ENCODE measurements at regions not wholly inside any gene's neighbourhood (a gene's known extent, or its start where the extent isn't known, plus 50 kb on each side); places are given as distances from the start of the nearest gene placed in this dataset.

DNA sequence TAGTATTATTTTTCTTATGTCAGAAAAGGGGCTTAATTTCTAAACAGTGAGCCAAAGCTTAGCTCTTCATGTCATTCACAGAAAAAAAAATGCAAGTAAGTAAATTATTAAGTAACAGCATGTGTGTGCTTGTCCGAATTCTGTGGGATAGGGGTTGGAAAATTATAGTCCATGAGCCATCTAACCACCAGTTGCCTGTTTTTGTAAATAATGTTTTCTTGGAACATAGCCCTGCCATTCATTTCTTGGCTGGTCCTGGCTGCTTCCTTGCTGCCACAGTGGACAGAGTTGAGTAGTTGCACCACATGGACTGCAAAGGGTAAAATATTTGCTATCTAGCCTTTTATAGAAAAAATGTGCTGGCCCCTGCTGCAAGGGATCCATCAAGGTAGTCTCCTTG lies 513.7 kb upstream of the WWC1 start:
- in situ Hi-C loops (cut with HindIII; ENCODE audit: low sequenced_read_pairs), result no loop called here

DNA sequence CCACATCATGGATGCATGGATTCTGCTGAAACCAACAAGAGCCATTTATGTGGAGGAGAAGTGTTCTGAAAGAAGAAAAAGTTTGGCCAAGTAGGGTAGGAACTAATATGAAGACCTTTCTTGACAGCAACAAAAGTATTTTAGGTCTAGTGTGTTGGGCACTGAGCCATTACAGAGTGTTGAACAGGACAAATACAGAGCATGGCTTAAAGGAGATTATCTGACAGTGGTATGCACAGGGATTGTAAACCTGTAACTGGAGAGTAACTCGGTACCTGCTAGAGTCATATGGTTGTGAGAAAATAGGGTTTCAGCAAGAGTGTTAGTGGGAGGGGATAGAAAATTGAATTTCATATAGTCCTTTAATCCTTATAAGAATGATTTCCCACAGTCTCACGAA lies 513.2 kb upstream of the WWC1 start:
- in situ Hi-C loops (cut with HindIII; ENCODE audit: low sequenced_read_pairs), result no loop called here

DNA sequence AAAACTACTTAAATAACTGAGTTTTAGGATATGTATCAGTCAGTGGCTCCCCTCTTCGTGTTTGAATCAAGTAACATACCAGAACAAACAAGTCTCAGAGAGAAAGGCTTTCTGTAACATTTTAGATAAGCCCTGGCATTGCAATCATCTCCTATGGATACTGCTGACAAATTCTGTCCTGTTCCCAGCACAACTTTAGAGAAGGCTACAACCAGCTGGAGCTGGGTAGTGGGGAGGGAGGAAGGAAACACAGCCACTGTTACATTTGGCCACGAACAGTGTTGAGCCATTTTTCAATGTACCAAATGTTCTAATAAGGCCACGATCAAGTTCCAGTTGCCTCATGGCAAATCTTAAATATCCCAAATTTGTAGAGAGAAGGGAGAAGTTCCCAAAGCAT lies 511.8 kb upstream of the WWC1 start:
- in situ Hi-C loops (cut with HindIII; ENCODE audit: low sequenced_read_pairs), result no loop called here

DNA sequence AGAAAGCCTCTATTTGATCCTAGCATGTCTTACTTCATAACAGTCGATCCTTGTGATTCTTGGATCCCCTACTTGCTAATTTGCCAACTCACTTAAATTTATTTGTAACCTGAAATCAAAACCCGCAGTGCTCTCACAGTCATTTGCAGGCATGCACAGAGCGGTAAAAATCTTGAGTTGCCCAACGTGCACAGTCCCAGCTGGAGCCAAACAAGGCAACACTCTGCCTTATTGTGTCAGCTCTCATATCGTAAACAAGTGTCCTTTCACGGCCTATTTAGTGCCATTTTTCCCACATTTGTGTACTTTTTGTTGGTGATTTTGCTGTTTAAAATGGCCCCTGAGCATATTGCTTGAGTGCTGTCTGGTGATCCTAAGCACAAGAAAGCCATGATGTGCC lies 511.3 kb upstream of the WWC1 start:
- in situ Hi-C loops (cut with HindIII; ENCODE audit: low sequenced_read_pairs), result no loop called here

DNA sequence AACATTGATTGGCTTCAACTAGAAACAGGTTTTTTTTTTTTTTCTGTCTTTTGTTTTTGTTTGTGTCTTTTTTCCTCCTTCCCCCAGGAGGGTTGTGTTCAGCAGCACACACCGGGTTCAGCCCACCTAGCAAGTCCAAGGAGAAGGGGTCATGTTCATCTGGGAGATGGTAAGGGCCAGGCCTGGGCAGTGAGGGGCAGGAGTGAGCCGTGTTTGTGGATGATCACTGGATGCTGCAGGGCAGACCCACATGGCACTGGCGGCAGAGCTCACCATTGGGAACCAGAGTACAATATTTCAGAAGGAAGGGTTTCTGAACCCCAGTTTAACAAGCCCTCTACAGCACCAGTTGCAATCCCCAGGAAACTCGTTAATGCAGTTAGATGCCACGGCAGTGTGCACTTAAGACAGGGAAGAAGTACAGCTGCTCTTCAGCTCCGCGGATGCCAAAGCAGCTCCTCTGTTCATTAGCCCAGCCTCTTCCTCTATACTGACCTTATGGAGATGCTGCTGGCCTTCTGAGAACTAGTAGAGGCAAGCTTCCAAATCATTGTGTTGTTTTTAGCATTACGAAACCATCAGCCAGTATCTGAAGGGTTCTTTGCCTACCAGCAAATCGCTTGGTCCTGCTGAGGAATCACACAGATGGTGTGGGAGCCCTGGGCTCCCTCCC lies 508.2 kb upstream of the WWC1 start:
- in situ Hi-C loops (cut with HindIII; ENCODE audit: low sequenced_read_pairs), result no loop called here

DNA sequence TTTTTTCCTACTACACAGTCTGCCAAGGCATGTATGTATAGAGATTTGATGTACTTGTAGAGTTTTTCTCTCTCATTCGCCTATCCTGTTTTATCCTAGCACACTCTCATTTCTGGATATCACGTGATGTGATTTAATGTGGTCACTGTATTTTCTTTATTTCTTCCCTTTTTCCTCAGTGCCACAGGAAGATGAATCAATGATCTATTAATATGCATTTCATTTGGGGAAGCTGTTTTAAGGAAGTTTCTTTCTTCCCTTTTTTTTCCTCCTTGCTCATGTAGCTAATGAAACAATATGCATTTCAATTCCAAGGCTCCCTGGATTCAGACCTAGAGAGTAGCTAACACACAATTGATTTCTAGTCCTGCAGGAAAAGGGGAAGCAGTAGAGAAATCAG lies 506.3 kb upstream of the WWC1 start:
- in situ Hi-C loops (cut with HindIII; ENCODE audit: low sequenced_read_pairs), result no loop called here

DNA sequence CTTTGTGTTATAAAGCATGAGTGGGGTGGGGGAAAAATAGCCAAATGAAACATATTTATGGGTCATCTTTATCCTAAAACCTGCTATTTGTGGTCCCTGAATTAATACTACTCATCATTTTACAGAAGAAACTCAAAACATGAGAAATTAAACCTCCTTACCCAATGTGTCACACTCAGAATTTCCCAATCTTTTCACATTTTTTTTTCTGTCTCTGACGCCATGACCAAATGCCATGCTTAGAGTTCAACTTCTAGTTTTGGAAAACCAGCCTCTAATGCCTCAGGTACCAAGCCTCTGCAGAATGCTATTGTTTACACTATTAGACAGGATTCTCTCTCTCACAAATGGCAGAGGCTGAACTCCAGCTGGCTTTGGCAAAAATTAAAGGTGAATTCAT lies 505.5 kb upstream of the WWC1 start:
- in situ Hi-C loops (cut with HindIII; ENCODE audit: low sequenced_read_pairs), result no loop called here

DNA sequence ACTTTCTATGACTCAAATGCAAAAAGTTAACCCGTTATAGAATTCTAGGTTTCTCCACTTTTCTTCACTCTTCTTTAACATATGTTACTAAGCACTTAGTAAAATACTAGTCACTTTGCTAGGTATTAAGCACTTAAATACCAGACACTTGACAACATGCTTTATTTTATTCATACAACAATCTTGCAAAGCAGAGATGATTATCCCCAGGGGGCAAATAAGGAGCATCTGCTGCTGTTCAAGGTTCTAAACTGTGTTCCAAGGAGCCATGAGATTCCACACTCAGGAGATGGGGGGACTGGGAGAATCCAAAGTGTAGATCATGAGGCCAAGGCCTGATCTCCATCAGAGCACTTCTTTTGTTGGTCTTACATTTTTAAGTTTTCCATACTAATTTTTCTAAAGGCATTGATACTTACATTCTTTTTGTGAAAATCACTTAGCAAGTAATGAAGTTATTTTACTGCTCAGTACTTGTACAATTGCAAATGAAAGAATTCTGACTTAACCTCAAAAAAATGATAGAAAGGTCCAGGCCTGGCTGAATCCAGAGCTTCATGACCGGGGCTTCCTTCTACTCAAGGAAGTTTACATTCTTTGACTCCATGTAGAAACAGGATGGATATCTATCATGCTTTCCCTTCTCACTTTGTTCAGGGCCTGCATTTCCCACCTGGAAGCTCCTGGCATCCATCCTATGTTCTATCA lies 504.4 kb upstream of the WWC1 start:
- in situ Hi-C loops (cut with HindIII; ENCODE audit: low sequenced_read_pairs), result no loop called here

DNA sequence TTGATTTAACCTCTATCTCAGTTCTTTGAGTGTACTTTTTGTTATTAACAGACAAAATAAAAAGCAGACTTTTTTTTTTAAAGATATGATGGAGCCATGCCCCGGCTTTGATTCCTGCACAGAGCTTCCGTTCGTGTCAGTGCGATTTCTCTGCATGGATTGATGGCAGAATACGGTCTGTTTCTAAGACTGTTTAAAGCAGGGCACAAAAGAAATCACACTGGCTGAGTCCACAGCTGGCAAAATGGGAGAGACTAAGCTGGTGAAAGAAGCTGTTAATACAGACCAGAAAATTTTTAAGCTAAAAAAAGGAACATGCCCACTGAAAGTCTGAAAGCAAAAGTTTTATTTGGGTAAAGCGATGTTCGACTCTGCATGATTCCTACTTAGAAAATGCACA lies 501.4 kb upstream of the WWC1 start:
- in situ Hi-C loops (cut with HindIII; ENCODE audit: low sequenced_read_pairs), result no loop called here

DNA sequence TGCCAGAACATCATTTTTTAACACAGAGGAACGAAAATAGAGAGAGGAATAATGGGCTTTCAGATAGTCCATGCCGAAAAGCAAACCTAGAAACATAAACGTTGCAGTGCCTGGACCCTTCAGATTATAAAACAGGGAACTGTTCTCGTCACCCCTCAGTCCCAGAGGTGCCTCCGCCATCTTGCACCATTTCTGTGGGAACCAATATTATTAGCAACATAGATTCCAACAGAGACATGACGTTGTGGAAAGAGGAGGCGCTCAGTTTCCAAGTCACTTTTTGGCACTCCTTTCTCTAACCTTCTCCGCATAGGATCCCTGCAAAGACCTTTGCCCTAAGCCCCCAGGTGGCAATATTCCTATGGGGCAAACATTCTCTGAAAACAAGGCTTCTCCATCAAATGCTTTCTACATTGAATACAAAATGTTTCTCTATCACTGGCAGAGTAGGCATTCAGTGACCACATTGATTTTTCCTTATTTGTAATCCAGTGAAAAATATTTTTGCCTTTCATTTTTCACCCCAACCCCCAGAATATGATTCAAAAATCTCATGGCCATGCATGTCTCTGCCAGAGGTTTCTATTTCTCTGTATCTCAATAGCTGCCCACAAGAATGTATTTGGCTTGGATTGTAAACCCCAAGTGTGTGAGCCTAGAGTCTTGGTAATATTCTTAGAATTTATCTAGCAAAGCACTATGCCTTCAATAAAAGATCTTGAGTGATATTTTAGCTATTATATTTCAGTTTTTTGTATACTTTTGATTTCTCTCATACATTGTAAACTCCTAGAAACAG lies 500.8 kb upstream of the WWC1 start:
- in situ Hi-C loops (cut with HindIII; ENCODE audit: low sequenced_read_pairs), result no loop called here

DNA sequence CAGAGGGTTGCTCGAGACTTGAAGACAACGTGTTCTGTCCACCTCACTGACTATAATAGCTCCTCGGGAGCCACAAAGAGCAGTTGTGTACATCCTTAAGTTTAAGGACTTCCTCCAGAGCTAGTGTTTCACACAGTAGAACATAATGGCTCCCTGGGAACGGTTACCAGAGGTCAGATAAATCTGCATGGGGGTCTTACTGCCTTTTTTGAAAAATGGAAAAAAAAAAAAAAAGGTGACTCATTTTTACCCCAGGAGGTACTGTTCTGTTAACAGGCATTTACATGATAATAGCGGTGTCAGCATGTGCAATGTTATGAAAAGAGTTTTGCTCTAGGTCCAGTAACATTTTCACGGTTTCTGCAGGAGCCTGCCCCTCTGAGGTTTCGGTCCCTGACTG lies 498.9 kb upstream of the WWC1 start:
- in situ Hi-C loops (cut with HindIII; ENCODE audit: low sequenced_read_pairs), result no loop called here

DNA sequence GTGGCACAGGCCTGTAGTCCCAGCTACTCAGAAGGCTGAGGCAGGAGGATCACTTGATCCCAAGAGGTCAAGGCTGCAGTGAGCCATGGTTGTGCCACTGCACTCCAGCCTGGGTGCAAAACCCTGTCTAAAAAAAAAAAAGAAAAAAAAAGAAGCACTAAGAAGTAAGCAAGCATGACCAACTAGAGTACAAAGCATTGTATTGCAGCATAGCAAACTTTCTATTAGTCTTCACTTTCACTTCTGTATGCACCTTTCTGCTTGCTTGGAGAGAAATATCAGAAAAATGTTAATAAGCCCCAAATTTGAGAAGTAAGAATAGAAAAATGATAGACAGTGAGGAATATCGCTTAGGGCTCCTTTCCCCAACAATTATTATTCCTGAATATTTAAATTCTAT lies 497.7 kb upstream of the WWC1 start:
- in situ Hi-C loops (cut with HindIII; ENCODE audit: low sequenced_read_pairs), result no loop called here

DNA sequence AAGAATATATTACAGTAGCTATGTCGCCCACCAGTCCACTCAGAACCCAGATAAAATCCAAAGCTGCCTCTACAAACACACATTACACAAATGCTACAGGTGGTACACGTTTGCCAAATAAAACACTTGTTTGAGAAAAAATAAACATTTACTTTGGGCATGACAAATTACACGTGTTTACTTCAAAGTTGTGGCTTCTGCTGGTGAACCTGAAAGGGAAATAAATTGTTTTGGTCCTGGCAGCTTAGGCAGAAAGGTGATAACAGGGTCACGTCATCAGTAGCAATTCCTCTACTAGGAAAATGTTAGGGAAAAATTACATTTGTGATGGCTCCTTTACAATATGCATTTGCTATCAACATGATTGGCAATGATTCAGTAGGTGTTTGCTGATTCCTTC lies 497.3 kb upstream of the WWC1 start:
- in situ Hi-C loops (cut with HindIII; ENCODE audit: low sequenced_read_pairs), result no loop called here

DNA sequence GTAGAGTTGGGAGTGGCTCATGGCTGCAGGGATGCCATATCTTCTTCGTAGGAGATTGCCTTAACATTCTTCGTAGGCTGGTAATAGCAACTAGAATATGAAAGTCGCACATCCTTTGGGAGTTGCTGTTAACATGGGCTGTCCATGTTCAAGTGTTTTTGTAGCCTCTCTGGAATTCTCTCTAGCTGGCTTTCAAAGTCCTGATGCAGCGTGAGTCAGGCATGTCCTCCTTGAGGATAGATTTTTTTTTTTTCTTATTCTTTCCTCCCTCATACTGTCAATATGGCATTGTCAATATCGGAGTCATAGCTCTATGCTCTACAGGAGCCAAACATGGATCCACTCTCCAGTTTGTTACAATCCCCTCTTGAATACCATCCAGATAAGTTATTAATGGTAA lies 494.8 kb upstream of the WWC1 start:
- in situ Hi-C loops (cut with HindIII; ENCODE audit: low sequenced_read_pairs), result no loop called here

DNA sequence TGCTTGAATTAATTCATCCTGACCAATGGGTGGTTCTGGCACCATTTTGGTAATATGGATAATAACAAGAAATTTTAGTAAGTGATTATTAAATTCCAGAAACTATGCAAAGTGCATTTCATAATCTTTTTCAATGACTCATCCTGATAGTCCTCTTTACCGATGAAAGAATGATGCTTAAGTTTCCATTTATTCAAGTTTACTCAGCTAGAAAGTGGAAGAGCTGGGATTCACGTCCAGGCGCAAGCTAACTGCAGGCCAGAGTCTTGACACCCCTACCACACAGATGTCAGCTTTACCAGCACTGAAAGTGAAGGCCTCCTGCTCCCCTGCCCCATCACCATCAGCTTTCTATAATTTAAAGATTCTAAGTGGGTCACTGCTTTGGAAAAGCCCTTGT lies 493.5 kb upstream of the WWC1 start:
- in situ Hi-C loops (cut with HindIII; ENCODE audit: low sequenced_read_pairs), result no loop called here

DNA sequence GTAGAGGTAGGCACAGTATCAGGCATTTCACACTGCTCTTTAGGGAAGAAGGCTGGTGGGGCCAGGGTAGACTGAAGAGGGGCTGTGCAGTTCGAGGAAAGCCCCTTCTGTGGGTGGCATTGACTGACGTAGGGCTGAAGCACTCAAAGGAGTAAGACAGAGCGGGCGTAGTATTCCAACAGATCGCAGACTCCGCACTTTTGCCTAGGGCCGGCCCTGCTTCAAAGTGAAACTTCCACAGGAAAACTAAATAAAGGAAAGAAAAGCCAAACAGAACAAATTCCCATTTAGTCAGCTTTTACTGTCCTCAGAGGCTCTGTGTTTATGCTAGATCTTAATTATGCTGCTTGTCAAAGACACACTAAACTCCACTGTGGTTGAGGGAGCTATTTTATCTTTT lies 493.0 kb upstream of the WWC1 start:
- in situ Hi-C loops (cut with HindIII; ENCODE audit: low sequenced_read_pairs), result no loop called here

DNA sequence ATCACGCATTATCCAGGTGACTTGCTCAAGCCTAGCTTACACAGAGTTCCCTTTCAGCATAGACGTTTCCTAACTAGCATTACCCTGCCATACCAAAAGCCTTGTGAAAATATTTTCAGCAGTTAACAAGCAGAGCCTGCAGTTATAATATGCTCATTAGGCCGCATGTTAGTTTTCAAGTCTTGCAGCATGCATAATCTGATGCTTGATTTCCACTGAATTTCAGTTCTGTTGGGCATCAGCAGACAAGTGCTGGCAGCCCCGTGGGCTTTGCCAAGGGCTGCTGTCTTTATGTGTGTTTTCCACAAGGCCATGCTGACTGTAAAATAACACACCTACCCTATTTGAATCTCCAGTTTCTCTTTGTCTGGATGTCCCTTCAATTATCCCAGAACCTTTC lies 491.0 kb upstream of the WWC1 start:
- in situ Hi-C loops (cut with HindIII; ENCODE audit: low sequenced_read_pairs), result no loop called here

DNA sequence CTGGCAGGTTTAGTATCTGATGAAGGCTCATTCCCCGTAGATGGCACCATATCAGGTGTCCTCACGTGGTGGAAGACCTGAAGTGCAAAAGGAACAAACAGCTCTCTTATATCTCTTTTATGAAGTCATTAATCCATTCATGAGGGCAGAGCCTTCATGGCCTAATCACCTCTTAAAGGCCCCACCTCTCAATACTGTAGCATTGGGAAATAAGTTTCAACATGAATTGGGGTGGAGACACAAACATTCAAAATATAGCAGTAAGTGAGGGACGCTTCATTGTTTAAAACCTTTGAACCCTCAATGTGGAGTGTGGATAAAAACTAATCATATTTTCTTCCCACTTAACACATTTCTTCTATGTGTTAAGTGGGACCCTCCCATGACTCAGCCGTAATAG lies 489.4 kb upstream of the WWC1 start:
- in situ Hi-C loops (cut with HindIII; ENCODE audit: low sequenced_read_pairs), result no loop called here

DNA sequence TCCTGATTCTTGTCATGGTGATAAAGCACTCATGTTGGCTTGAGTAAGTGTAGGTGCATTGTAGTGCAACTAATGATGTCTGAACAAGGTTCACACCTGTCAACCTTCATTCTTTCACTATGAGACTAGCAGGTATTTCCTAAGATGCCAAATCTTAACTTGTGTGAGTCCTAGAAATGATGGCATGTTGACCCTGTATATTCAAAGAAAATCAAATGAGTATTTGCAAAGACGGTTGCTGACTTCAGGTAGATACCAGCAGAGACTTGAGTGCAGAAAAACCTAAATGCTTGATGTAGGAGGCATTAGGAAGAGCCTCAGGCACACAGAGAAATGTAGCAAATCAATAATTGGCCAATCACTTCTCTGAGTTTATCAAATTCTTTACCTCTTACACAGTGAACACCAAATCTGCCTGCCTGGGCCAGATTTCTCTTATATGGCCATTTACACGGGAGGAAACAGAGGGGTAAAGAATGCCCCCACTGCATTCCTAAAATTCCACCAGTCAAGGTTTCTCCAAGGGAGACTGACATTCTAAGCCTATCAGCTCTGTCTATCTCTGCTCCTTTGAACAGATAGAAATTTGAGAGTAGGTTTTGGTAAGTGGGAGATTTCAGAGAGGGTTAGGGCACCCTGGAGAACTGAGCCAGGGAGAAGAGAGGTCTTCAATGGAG lies 488.6 kb upstream of the WWC1 start:
- in situ Hi-C loops (cut with HindIII; ENCODE audit: low sequenced_read_pairs), result no loop called here

DNA sequence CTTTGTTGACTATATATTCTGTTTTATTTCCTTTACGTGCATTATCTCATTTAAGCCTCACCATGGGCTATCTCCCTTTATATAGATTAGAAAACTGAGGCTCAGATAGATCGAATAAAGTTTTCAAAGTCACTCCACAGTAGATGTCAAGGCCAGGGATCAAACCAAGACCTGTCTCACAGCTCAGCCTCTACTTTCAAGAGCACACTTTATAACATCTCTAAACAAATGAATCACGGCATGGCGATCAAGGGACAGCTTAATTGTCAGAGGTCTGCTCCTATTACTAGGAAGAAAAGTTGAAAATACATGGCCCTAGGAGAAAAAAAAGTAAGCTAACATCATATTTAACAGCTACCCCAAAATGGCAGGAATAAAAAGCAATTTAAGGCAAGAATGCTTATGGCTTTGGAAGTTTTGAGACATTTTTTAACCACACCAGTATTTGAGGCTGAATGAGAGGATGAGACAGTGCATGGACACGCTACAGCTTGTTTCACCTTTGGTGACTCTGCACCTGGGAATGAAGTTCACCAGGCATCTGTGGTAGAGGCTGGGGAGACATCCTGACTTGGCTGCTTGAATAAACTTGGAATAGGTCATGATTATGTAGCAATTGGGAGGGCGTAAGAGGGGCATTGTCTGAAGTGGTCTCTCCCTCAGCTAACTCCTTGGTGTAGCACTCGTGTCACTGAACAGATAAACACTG lies 486.8 kb upstream of the WWC1 start:
- in situ Hi-C loops (cut with HindIII; ENCODE audit: low sequenced_read_pairs), result no loop called here

DNA sequence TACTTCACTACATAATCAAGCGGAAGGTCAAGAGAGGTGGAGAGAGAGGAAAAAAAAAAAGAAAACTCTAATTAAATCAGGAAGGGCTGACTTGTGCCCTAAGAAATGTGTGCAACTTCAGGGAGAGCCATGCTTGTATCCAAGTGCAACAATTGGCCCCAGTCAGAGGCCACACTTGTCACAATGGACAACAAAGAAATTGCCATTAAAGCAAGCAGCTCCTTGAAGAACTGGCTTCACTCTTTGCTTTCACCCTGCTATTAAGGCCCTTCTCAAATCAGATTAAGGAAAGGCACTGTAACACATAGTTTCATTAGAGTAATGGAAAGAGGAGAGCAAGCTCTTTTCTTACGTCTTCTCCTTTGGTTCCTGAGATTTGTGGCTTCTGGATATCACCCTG lies 480.9 kb upstream of the WWC1 start:
- in situ Hi-C loops (cut with HindIII; ENCODE audit: low sequenced_read_pairs), result no loop called here
